Vagina (tissue), 2 donors: ENCODE measurements at regions not wholly inside any gene's neighbourhood (a gene's known extent, or its start where the extent isn't known, plus 50 kb on each side); places are given as distances from the start of the nearest gene placed in this dataset.

ENCODE experiments used
- DNase-seq, 2 donors: peaks; one replicate each; pipeline ENCODE4 v3.0.0-alpha.2; 2017; ENCODE audit errors: extremely low spot score in 2 of 2
- H3K27ac ChIP-seq: fragments of 200-600 bp; sonication (generic); one replicate; pipeline ENCODE4 v1.5.1; 2019
- H3K27me3 ChIP-seq: fragments of 200-600 bp; sonication (generic); one replicate; pipeline ENCODE4 v1.5.1; 2019
- H3K36me3 ChIP-seq, 2 donors: fragments of 200-600 bp; sonication (generic); one replicate each; pipeline ENCODE4 v1.5.1; 2017 to 2019
- H3K4me1 ChIP-seq: fragments of 200-600 bp; sonication (generic); one replicate; pipeline ENCODE4 v1.5.1; 2019
- H3K4me3 ChIP-seq, 2 donors: fragments of 200-600 bp; sonication (generic); 1 replicate in 1 of 2; 2 replicates in 1 of 2; pipeline ENCODE4 v1.5.1; 2016 to 2019
- H3K9me3 ChIP-seq: fragments of 200-600 bp; sonication (generic); one replicate; pipeline ENCODE4 v1.5.1; 2019
- POLR2A ChIP-seq, 2 donors: fragments of 450-650 bp; IDR thresholded peaks; one replicate each; pipeline ENCODE4 v1.6.1; 2017; ENCODE audit warnings: antibody characterized with exemption in 2 of 2, mild to moderate bottlenecking in 2 of 2, moderate library complexity in 2 of 2
- POLR2AphosphoS5 ChIP-seq, 2 donors: sonication (generic); formaldehyde crosslinking; IDR thresholded peaks; one replicate each; pipeline ENCODE4 v1.9.0; 2017; ENCODE audit warnings: antibody characterized with exemption in 2 of 2, mild to moderate bottlenecking in 2 of 2, low read depth in 1 of 2; ENCODE audit not compliant: insufficient read depth in 1 of 2
- intact Hi-C: fragments of 100-400 bp; cut with DNase I; formaldehyde crosslinking; loops from one replicate; pipeline ENCODE4 v1.15.1; 2023
- TF ChIP-seq, protein P1 (sequence below), 3 experiments: fragments of 450-650 bp in 2 of 3; fragments of 200-600 bp in 1 of 3; sonication (generic) in 1 of 3; IDR thresholded peaks; one replicate each; pipeline ENCODE4 v1.5.1; 2017 to 2019; ENCODE audit warnings: antibody characterized with exemption in 3 of 3, mild to moderate bottlenecking in 2 of 3, moderate library complexity in 2 of 3

DNA sequence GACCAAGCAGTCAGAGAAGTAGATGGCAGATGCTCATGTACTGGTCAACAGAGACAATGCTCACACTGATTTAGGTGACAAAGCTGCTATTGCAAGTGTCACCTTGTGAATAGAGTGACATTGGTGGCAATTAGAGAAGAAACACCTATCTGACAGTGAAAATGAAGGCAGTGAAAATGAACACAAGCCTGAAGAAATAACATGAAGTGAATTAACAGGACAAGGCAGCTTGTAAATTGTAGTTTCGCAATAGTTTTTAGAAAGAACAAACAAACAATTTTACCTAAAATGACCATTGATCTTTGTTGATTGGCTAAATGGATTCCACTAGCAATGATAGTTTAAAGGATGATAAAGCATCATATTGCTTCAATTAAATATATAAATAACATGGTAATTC, 1389.5 kb downstream of the PLA2G4A start:
- H3K36me3 ChIP-seq = no peaks in the 10 kb centered on the region
- intact Hi-C loops = no loop called here
- TF ChIP-seq POLR2A (IDR thresholded peaks at IDR 0.05) = no peak
- no peak for TF ChIP-seq POLR2AphosphoS5 (IDR thresholded peaks at IDR 0.05; ENCODE audit: insufficient read depth in 1 of 2, low read depth in 1 of 2)
- TF ChIP-seq, protein P1, sequence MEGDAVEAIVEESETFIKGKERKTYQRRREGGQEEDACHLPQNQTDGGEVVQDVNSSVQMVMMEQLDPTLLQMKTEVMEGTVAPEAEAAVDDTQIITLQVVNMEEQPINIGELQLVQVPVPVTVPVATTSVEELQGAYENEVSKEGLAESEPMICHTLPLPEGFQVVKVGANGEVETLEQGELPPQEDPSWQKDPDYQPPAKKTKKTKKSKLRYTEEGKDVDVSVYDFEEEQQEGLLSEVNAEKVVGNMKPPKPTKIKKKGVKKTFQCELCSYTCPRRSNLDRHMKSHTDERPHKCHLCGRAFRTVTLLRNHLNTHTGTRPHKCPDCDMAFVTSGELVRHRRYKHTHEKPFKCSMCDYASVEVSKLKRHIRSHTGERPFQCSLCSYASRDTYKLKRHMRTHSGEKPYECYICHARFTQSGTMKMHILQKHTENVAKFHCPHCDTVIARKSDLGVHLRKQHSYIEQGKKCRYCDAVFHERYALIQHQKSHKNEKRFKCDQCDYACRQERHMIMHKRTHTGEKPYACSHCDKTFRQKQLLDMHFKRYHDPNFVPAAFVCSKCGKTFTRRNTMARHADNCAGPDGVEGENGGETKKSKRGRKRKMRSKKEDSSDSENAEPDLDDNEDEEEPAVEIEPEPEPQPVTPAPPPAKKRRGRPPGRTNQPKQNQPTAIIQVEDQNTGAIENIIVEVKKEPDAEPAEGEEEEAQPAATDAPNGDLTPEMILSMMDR (IDR thresholded peaks at IDR 0.05) = no peak
- H3K27me3 ChIP-seq = no peaks in the 10 kb centered on the region
- no peaks in the 10 kb centered on the region for H3K9me3 ChIP-seq
- no peak overlapping the region for H3K27ac ChIP-seq
- H3K4me1 ChIP-seq = no peaks in the 10 kb centered on the region
- H3K4me3 ChIP-seq = no peak overlapping the region
- no peak for DNase-seq

DNA sequence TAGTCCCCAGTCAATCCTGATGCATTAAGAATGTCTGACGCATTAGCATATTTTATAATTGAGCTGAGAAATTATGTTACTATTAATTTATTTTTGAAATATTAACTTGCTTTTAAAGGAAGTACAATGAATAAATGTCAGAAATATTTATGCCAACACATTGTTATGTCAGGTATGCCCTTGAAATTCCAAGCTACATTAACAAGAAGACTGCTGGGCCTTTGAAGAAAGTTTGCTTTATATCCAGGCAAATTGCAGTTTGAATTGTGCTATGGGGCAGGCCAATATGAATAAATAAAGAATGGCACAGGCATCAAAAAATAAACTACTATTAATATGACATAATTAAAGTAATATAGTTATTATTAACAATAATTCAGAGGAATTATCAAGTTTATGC, 1391.3 kb downstream of the PLA2G4A start:
- DNase-seq = no peak
- Histone ChIP-seq H3K27me3 (no peaks in the 10 kb centered on the region), H3K9me3 (no peaks in the 10 kb centered on the region), H3K4me1 (no peaks in the 10 kb centered on the region), H3K36me3 (no peaks in the 10 kb centered on the region), H3K4me3 (no peak overlapping the region), H3K27ac (no peak overlapping the region)
- TF ChIP-seq POLR2A (IDR thresholded peaks at IDR 0.05) = no peak
- TF ChIP-seq POLR2AphosphoS5 (IDR thresholded peaks at IDR 0.05; ENCODE audit: insufficient read depth in 1 of 2, low read depth in 1 of 2) = no peak
- TF ChIP-seq, protein P1 (IDR thresholded peaks at IDR 0.05) = no peak
- intact Hi-C loops = no loop called here

DNA sequence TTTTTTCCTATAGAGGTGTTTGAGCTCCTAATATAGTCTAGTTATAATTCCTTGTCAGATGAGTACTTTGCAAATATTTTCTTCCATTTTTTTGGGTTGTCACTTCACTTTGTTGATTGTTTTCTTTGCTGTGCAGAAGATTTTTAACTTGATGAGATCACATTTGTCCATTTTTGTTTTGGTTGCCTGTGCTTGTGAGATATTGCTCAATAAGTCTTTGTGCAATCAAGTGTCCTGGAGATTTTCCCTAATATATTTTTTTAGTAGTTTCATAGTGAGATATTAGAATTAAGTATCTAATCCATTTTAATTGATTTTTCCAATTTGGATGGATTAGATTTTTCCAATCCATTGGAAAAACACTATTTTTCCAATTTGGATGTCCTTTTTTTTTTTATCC, 1395.5 kb downstream of the PLA2G4A start:
- no peak for TF ChIP-seq POLR2AphosphoS5 (IDR thresholded peaks at IDR 0.05; ENCODE audit: insufficient read depth in 1 of 2, low read depth in 1 of 2)
- TF ChIP-seq POLR2A (IDR thresholded peaks at IDR 0.05) = no peak
- H3K9me3 ChIP-seq = no peaks in the 10 kb centered on the region
- H3K4me3 ChIP-seq = no peak overlapping the region
- H3K27ac ChIP-seq = no peak overlapping the region
- H3K4me1 ChIP-seq = no peaks in the 10 kb centered on the region
- intact Hi-C loops = no loop called here
- no peaks in the 10 kb centered on the region for H3K27me3 ChIP-seq
- no peaks in the 10 kb centered on the region for H3K36me3 ChIP-seq
- no peak for DNase-seq

DNA sequence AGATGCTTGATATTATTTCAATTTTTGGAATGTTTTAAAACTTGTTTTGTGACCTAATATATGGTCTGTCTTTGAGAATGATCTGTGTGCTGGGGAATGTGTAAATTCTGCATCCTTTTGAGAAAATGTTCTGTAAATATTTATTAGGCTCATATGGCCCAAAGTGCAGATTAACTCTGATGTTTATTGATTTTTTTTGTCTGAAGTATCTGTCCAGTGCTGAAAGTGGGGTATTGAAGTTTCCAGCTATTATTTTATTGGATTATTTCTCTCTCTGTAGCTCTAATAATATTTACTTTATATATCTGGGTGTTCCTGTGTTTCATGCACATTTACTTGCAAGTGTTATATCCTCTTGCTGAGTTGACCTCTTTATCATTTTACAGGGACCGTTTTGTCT, 1397.2 kb downstream of the PLA2G4A start:
- H3K36me3 ChIP-seq = no peaks in the 10 kb centered on the region
- no peaks in the 10 kb centered on the region for H3K27me3 ChIP-seq
- no peak overlapping the region for H3K4me3 ChIP-seq
- no peaks in the 10 kb centered on the region for H3K4me1 ChIP-seq
- DNase-seq = no peak
- H3K9me3 ChIP-seq = no peaks in the 10 kb centered on the region
- no peak for TF ChIP-seq POLR2AphosphoS5 (IDR thresholded peaks at IDR 0.05; ENCODE audit: insufficient read depth in 1 of 2, low read depth in 1 of 2)
- TF ChIP-seq, protein P1 (IDR thresholded peaks at IDR 0.05) = no peak
- no peak for TF ChIP-seq POLR2A (IDR thresholded peaks at IDR 0.05)
- no peak overlapping the region for H3K27ac ChIP-seq
- intact Hi-C loops = no loop called here

DNA sequence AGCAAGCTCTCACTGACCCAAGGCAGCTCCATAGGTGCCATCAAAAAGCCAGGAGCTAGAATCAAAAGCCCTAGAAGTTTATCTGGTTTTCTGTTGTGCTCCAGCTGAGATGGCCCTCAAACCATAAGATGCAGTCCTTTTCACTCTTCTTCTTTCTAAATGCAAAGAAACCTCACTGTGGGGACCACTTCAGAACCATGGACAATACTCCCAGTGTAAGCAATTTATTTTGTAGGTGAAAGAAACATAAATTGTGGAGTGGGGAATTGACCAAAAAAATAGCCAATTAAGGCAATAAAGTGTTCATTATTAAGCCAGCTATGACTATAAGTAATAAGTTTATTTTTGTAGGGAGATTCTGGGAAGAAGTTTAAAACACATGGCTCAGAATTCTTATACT, 1399.9 kb downstream of the PLA2G4A start:
- intact Hi-C loops = no loop called here
- TF ChIP-seq POLR2A (IDR thresholded peaks at IDR 0.05) (no peak), POLR2AphosphoS5 (IDR thresholded peaks at IDR 0.05; ENCODE audit: insufficient read depth in 1 of 2, low read depth in 1 of 2) (no peak)
- TF ChIP-seq, protein P1 (IDR thresholded peaks at IDR 0.05) = no peak
- Histone ChIP-seq H3K4me3 (no peak overlapping the region), H3K36me3 (no peaks in the 10 kb centered on the region), H3K9me3 (no peaks in the 10 kb centered on the region), H3K4me1 (no peaks in the 10 kb centered on the region), H3K27ac (no peak overlapping the region), H3K27me3 (no peaks in the 10 kb centered on the region)
- no peak for DNase-seq
